ENCODE measurements at regions not wholly inside any gene's neighbourhood (a gene's known extent, or its start where the extent isn't known, plus 50 kb on each side); places are given as distances from the start of the nearest gene placed in this dataset.

- Histone ChIP-seq H3K27me3 (replicated peaks; ENCODE audit: control insufficient read depth, insufficient read depth, low read length, poor library complexity, severe bottlenecking) (no peaks in the 10 kb centered on the region), H3K4me1 (ENCODE audit: control insufficient read depth, insufficient read depth, low read length, poor library complexity, severe bottlenecking) (no peaks in the 10 kb centered on the region), H3K9me3 (ENCODE audit: control insufficient read depth, low read length) (no peaks in the 10 kb centered on the region), H3K4me3 (ENCODE audit: insufficient read depth, low read depth, low read length, poor library complexity, severe bottlenecking) (no peak overlapping the region), H3K27ac (ENCODE audit: insufficient read depth, low read length, poor library complexity, severe bottlenecking) (no peak overlapping the region), H3K36me3 (ENCODE audit: control insufficient read depth, insufficient read depth, low read length) (no peaks in the 10 kb centered on the region)
- no peak for DNase-seq
Observed at GRCh38 chr1:55951291-55951690, 628.1 kb downstream of the PLPP3 start.

GRCh38 chr1:55947446-55947845, 631.9 kb downstream of the PLPP3 start:
- Histone ChIP-seq H3K36me3 (ENCODE audit: control insufficient read depth, insufficient read depth, low read length) (no peaks in the 10 kb centered on the region), H3K9me3 (ENCODE audit: control insufficient read depth, low read length) (no peaks in the 10 kb centered on the region), H3K27me3 (replicated peaks; ENCODE audit: control insufficient read depth, insufficient read depth, low read length, poor library complexity, severe bottlenecking) (no peaks in the 10 kb centered on the region), H3K4me3 (ENCODE audit: insufficient read depth, low read depth, low read length, poor library complexity, severe bottlenecking) (no peak overlapping the region), H3K4me1 (ENCODE audit: control insufficient read depth, insufficient read depth, low read length, poor library complexity, severe bottlenecking) (no peaks in the 10 kb centered on the region), H3K27ac (ENCODE audit: insufficient read depth, low read length, poor library complexity, severe bottlenecking) (no peak overlapping the region)
- no peak for DNase-seq

- H3K27me3 ChIP-seq (replicated peaks; ENCODE audit: control insufficient read depth, insufficient read depth, low read length, poor library complexity, severe bottlenecking): no peaks in the 10 kb centered on the region
- no peaks in the 10 kb centered on the region for H3K36me3 ChIP-seq (ENCODE audit: control insufficient read depth, insufficient read depth, low read length)
- H3K9me3 ChIP-seq (ENCODE audit: control insufficient read depth, low read length): no peaks in the 10 kb centered on the region
- H3K27ac ChIP-seq (ENCODE audit: insufficient read depth, low read length, poor library complexity, severe bottlenecking): no peak overlapping the region
- no peaks in the 10 kb centered on the region for H3K4me1 ChIP-seq (ENCODE audit: control insufficient read depth, insufficient read depth, low read length, poor library complexity, severe bottlenecking)
- no peak overlapping the region for H3K4me3 ChIP-seq (ENCODE audit: insufficient read depth, low read depth, low read length, poor library complexity, severe bottlenecking)
- DNase-seq: no peak
Observed at GRCh38 chr1:55943721-55944435, 635.5 kb downstream of the PLPP3 start.

DNA sequence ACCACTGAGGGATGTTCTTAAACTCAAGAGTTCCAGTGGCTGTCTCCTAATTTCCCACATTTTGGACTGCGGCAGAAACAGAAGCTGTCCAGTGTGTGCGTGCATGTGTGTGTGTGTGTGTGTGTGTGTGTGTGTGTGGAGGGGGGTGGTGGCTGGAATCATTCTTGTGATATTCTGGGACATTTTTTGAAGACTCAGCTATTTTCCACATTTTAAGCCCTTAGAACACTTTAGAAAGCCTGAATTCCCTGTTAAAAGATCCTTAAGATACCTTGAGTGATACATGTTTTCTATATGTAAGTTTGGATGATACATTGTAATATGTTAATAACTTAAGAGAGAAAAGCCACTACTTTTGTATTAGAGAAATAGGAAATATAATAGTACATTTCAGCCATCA, 636.4 kb downstream of the PLPP3 start:
- H3K27ac ChIP-seq (ENCODE audit: insufficient read depth, low read length, poor library complexity, severe bottlenecking): no peak overlapping the region
- no peaks in the 10 kb centered on the region for H3K36me3 ChIP-seq (ENCODE audit: control insufficient read depth, insufficient read depth, low read length)
- H3K27me3 ChIP-seq (replicated peaks; ENCODE audit: control insufficient read depth, insufficient read depth, low read length, poor library complexity, severe bottlenecking): no peaks in the 10 kb centered on the region
- no peaks in the 10 kb centered on the region for H3K9me3 ChIP-seq (ENCODE audit: control insufficient read depth, low read length)
- no peak overlapping the region for H3K4me3 ChIP-seq (ENCODE audit: insufficient read depth, low read depth, low read length, poor library complexity, severe bottlenecking)
- no peak for DNase-seq
- no peaks in the 10 kb centered on the region for H3K4me1 ChIP-seq (ENCODE audit: control insufficient read depth, insufficient read depth, low read length, poor library complexity, severe bottlenecking)

DNA sequence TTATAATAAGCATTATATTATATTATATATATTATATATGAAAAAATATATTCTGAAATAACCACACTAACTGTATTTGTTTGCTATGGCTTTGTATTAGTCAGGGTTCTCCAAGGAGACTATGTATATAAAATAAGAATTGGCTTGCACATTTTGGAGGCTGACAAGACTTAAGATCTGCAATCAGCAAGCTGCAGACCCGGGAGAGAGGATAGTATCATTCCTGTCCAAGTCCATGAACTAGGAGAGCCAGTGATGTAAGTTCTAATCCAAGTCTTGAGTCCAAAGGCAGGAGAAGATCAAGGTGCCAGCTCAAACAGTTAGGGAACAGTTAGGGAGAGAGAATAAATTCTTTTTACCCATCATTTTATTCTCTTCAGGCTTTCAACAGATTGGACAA, 639.5 kb downstream of the PLPP3 start:
- H3K4me3 ChIP-seq (ENCODE audit: insufficient read depth, low read depth, low read length, poor library complexity, severe bottlenecking): no peak overlapping the region
- H3K27ac ChIP-seq (ENCODE audit: insufficient read depth, low read length, poor library complexity, severe bottlenecking): no peak overlapping the region
- H3K36me3 ChIP-seq (ENCODE audit: control insufficient read depth, insufficient read depth, low read length): no peaks in the 10 kb centered on the region
- no peak for DNase-seq
- H3K27me3 ChIP-seq (replicated peaks; ENCODE audit: control insufficient read depth, insufficient read depth, low read length, poor library complexity, severe bottlenecking): no peaks in the 10 kb centered on the region
- no peaks in the 10 kb centered on the region for H3K4me1 ChIP-seq (ENCODE audit: control insufficient read depth, insufficient read depth, low read length, poor library complexity, severe bottlenecking)
- no peaks in the 10 kb centered on the region for H3K9me3 ChIP-seq (ENCODE audit: control insufficient read depth, low read length)

- Histone ChIP-seq H3K36me3 (ENCODE audit: control insufficient read depth, insufficient read depth, low read length) (no peaks in the 10 kb centered on the region), H3K27ac (ENCODE audit: insufficient read depth, low read length, poor library complexity, severe bottlenecking) (no peak overlapping the region), H3K9me3 (ENCODE audit: control insufficient read depth, low read length) (no peaks in the 10 kb centered on the region), H3K4me3 (ENCODE audit: insufficient read depth, low read depth, low read length, poor library complexity, severe bottlenecking) (no peak overlapping the region), H3K4me1 (ENCODE audit: control insufficient read depth, insufficient read depth, low read length, poor library complexity, severe bottlenecking) (no peaks in the 10 kb centered on the region), H3K27me3 (replicated peaks; ENCODE audit: control insufficient read depth, insufficient read depth, low read length, poor library complexity, severe bottlenecking) (no peaks in the 10 kb centered on the region)
- no peak for DNase-seq
Observed at GRCh38 chr1:55938861-55939260, 640.5 kb downstream of the PLPP3 start.

GRCh38 chr1:55938376-55938850, 641.0 kb downstream of the PLPP3 start:
- Histone ChIP-seq H3K4me1 (ENCODE audit: control insufficient read depth, insufficient read depth, low read length, poor library complexity, severe bottlenecking) (no peaks in the 10 kb centered on the region), H3K27ac (ENCODE audit: insufficient read depth, low read length, poor library complexity, severe bottlenecking) (no peak overlapping the region), H3K36me3 (ENCODE audit: control insufficient read depth, insufficient read depth, low read length) (no peaks in the 10 kb centered on the region), H3K4me3 (ENCODE audit: insufficient read depth, low read depth, low read length, poor library complexity, severe bottlenecking) (no peak overlapping the region), H3K27me3 (replicated peaks; ENCODE audit: control insufficient read depth, insufficient read depth, low read length, poor library complexity, severe bottlenecking) (no peaks in the 10 kb centered on the region), H3K9me3 (ENCODE audit: control insufficient read depth, low read length) (no peaks in the 10 kb centered on the region)
- no peak for DNase-seq

DNA sequence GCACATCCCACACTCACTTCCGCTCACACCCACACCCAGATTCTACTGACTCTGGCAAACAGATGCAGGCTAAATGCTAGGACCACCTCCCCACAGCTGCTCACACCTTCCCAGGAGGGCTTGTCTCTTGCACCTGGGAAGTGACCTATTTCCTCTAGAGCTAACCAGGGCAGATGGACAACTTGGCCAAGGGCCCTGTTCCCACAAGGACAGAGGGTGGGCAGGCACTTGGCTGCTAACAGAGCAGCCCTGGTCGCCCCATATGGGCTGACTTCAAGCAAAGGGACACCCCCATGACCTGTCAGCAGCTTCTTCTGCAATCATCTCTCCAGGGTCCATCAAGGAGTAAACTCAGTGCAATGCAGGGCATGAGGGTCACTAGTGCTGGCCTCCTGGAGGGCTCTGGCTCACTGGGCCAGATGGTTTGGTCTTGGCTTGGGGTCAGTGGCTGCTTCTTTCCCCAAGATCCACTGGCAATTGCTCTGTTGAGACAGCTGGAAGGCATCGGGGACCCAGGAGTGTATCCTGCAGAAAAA, 641.5 kb downstream of the PLPP3 start:
- Histone ChIP-seq H3K4me3 (ENCODE audit: insufficient read depth, low read depth, low read length, poor library complexity, severe bottlenecking) (no peak overlapping the region), H3K4me1 (ENCODE audit: control insufficient read depth, insufficient read depth, low read length, poor library complexity, severe bottlenecking) (no peaks in the 10 kb centered on the region), H3K9me3 (ENCODE audit: control insufficient read depth, low read length) (no peaks in the 10 kb centered on the region), H3K36me3 (ENCODE audit: control insufficient read depth, insufficient read depth, low read length) (no peaks in the 10 kb centered on the region), H3K27ac (ENCODE audit: insufficient read depth, low read length, poor library complexity, severe bottlenecking) (no peak overlapping the region), H3K27me3 (replicated peaks; ENCODE audit: control insufficient read depth, insufficient read depth, low read length, poor library complexity, severe bottlenecking) (no peaks in the 10 kb centered on the region)
- DNase-seq: no peak

GRCh38 chr1:55935236-55935635, 644.1 kb downstream of the PLPP3 start:
- no peak for DNase-seq
- Histone ChIP-seq H3K27ac (ENCODE audit: insufficient read depth, low read length, poor library complexity, severe bottlenecking) (no peak overlapping the region), H3K4me3 (ENCODE audit: insufficient read depth, low read depth, low read length, poor library complexity, severe bottlenecking) (no peak overlapping the region), H3K36me3 (ENCODE audit: control insufficient read depth, insufficient read depth, low read length) (no peaks in the 10 kb centered on the region), H3K27me3 (replicated peaks; ENCODE audit: control insufficient read depth, insufficient read depth, low read length, poor library complexity, severe bottlenecking) (no peaks in the 10 kb centered on the region), H3K4me1 (ENCODE audit: control insufficient read depth, insufficient read depth, low read length, poor library complexity, severe bottlenecking) (no peaks in the 10 kb centered on the region), H3K9me3 (ENCODE audit: control insufficient read depth, low read length) (no peaks in the 10 kb centered on the region)

DNA sequence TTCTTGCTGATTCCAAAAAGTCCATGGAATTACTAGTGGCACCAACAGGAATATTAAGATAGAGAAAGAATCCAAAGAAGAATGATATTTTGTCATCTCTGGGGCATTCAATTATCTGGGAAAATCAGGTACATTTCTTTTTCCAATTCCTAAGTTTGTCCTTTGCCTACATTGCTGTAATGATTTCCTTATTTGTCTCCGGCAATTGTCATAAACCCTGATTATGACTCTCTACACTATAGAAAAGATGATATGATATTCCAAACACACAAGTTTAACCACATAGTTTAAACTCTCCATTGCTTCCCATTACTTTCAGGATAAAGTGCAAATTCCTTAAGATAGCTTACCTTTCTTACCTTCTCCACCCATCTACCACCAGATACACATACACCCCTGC, 647.0 kb downstream of the PLPP3 start:
- no peak overlapping the region for H3K4me3 ChIP-seq (ENCODE audit: insufficient read depth, low read depth, low read length, poor library complexity, severe bottlenecking)
- H3K4me1 ChIP-seq (ENCODE audit: control insufficient read depth, insufficient read depth, low read length, poor library complexity, severe bottlenecking): no peaks in the 10 kb centered on the region
- H3K27me3 ChIP-seq (replicated peaks; ENCODE audit: control insufficient read depth, insufficient read depth, low read length, poor library complexity, severe bottlenecking): no peaks in the 10 kb centered on the region
- H3K9me3 ChIP-seq (ENCODE audit: control insufficient read depth, low read length): no peaks in the 10 kb centered on the region
- DNase-seq: no peak
- H3K36me3 ChIP-seq (ENCODE audit: control insufficient read depth, insufficient read depth, low read length): no peaks in the 10 kb centered on the region
- no peak overlapping the region for H3K27ac ChIP-seq (ENCODE audit: insufficient read depth, low read length, poor library complexity, severe bottlenecking)
